BLaER1 (cell line): ENCODE measurements at regions not wholly inside any gene's neighbourhood (a gene's known extent, or its start where the extent isn't known, plus 50 kb on each side); places are given as distances from the start of the nearest gene placed in this dataset.

ENCODE experiments used
- H3K27ac ChIP-seq: shearing (Covaris generic); formaldehyde crosslinking; 2 replicates; pipeline ENCODE4 v1.8.1; 2022
- H3K27me3 ChIP-seq: shearing (Covaris generic); formaldehyde crosslinking; 2 replicates; pipeline ENCODE4 v1.8.1; 2022
- H3K36me3 ChIP-seq: shearing (Covaris generic); formaldehyde crosslinking; 2 replicates; pipeline ENCODE4 v1.8.1; 2022
- H3K4me1 ChIP-seq: shearing (Covaris generic); formaldehyde crosslinking; 2 replicates; pipeline ENCODE4 v1.8.1; 2022
- H3K4me2 ChIP-seq: shearing (Covaris generic); formaldehyde crosslinking; 2 replicates; pipeline ENCODE4 v1.8.1; 2022
- H3K4me3 ChIP-seq: shearing (Covaris generic); formaldehyde crosslinking; 2 replicates; pipeline ENCODE4 v1.8.1; 2022
- H3K9ac ChIP-seq: shearing (Covaris generic); formaldehyde crosslinking; 2 replicates; pipeline ENCODE4 v1.8.1; 2022
- H3K9me3 ChIP-seq: shearing (Covaris generic); formaldehyde crosslinking; 2 replicates; pipeline ENCODE4 v1.8.1; 2022
- H4K20me1 ChIP-seq: shearing (Covaris generic); formaldehyde crosslinking; 2 replicates; pipeline ENCODE4 v1.8.1; 2022
- Cebpa-rat ChIP-seq: shearing (Covaris generic); IDR thresholded peaks from 2 replicates; pipeline ENCODE4 v1.8.1; 2022

- TF ChIP-seq Cebpa-rat, result no peak
- Histone ChIP-seq H3K4me1 (no peaks in the 10 kb centered on the region), H3K27me3 (no peaks in the 10 kb centered on the region), H3K4me2 (no peak overlapping the region), H3K27ac (no peak overlapping the region), H3K36me3 (no peaks in the 10 kb centered on the region), H3K4me3 (no peak overlapping the region), H3K9ac (no peak overlapping the region), H3K9me3 (no peaks in the 10 kb centered on the region), H4K20me1 (no peaks in the 10 kb centered on the region)
Measured at GRCh38 chr5:87807783-87808182, 395.1 kb upstream of the CCNH start.

GRCh38 chr5:87803352-87803751, 390.6 kb upstream of the CCNH start:
- no peaks in the 10 kb centered on the region for H3K4me1 ChIP-seq
- no peaks in the 10 kb centered on the region for H3K9me3 ChIP-seq
- no peak for TF ChIP-seq Cebpa-rat
- no peaks in the 10 kb centered on the region for H3K27me3 ChIP-seq
- H3K4me2 ChIP-seq, result no peak overlapping the region
- no peak overlapping the region for H3K4me3 ChIP-seq
- no peaks in the 10 kb centered on the region for H4K20me1 ChIP-seq
- no peak overlapping the region for H3K9ac ChIP-seq
- H3K27ac ChIP-seq, result no peak overlapping the region
- no peaks in the 10 kb centered on the region for H3K36me3 ChIP-seq

- Histone ChIP-seq H3K9me3 (no peaks in the 10 kb centered on the region), H3K4me3 (no peak overlapping the region), H3K27ac (no peak overlapping the region), H3K9ac (no peak overlapping the region), H3K4me1 (no peaks in the 10 kb centered on the region), H3K36me3 (no peaks in the 10 kb centered on the region), H3K27me3 (no peaks in the 10 kb centered on the region), H4K20me1 (no peaks in the 10 kb centered on the region), H3K4me2 (no peak overlapping the region)
- no peak for TF ChIP-seq Cebpa-rat
Measured at GRCh38 chr5:87791869-87792268, 379.1 kb upstream of the CCNH start.

- H3K4me2 ChIP-seq, result no peak overlapping the region
- H3K9ac ChIP-seq, result no peak overlapping the region
- H3K36me3 ChIP-seq, result no peaks in the 10 kb centered on the region
- TF ChIP-seq Cebpa-rat, result no peak
- no peaks in the 10 kb centered on the region; the same call in 1 of the 2 replicates for H3K27me3 ChIP-seq
- H3K4me1 ChIP-seq, result no peaks in the 10 kb centered on the region
- H3K9me3 ChIP-seq, result no peaks in the 10 kb centered on the region
- H3K4me3 ChIP-seq, result no peak overlapping the region
- H3K27ac ChIP-seq, result no peak overlapping the region
- H4K20me1 ChIP-seq, result no peaks in the 10 kb centered on the region
Measured at GRCh38 chr5:87788416-87788815, 375.7 kb upstream of the CCNH start.

- Histone ChIP-seq H4K20me1 (no peaks in the 10 kb centered on the region), H3K9ac (no peak overlapping the region), H3K4me2 (no peak overlapping the region), H3K9me3 (no peaks in the 10 kb centered on the region), H3K27ac (no peak overlapping the region), H3K4me1 (no peaks in the 10 kb centered on the region), H3K4me3 (no peak overlapping the region), H3K36me3 (no peaks in the 10 kb centered on the region), H3K27me3 (no peaks in the 10 kb centered on the region; the same call in 1 of the 2 replicates)
- no peak for TF ChIP-seq Cebpa-rat
Measured at GRCh38 chr5:87787625-87788256, 375.0 kb upstream of the CCNH start.

GRCh38 chr5:87787086-87787485, 374.4 kb upstream of the CCNH start:
- H3K9ac ChIP-seq, result no peak overlapping the region
- no peaks in the 10 kb centered on the region for H3K9me3 ChIP-seq
- H3K4me3 ChIP-seq, result no peak overlapping the region
- H3K4me1 ChIP-seq, result no peaks in the 10 kb centered on the region
- no peaks in the 10 kb centered on the region for H4K20me1 ChIP-seq
- TF ChIP-seq Cebpa-rat, result no peak
- no peaks in the 10 kb centered on the region; the same call in 1 of the 2 replicates for H3K27me3 ChIP-seq
- H3K4me2 ChIP-seq, result no peak overlapping the region
- H3K27ac ChIP-seq, result no peak overlapping the region
- no peaks in the 10 kb centered on the region for H3K36me3 ChIP-seq

- H3K9ac ChIP-seq, result no peak overlapping the region
- no peaks in the 10 kb centered on the region for H4K20me1 ChIP-seq
- H3K36me3 ChIP-seq, result no peaks in the 10 kb centered on the region
- no peak overlapping the region for H3K4me3 ChIP-seq
- no peak for TF ChIP-seq Cebpa-rat
- no peak overlapping the region for H3K4me2 ChIP-seq
- H3K27ac ChIP-seq, result no peak overlapping the region
- no peaks in the 10 kb centered on the region for H3K9me3 ChIP-seq
- H3K4me1 ChIP-seq, result no peaks in the 10 kb centered on the region
- no peaks in the 10 kb centered on the region; the same call in 1 of the 2 replicates for H3K27me3 ChIP-seq
Measured at GRCh38 chr5:87786471-87786870, 373.7 kb upstream of the CCNH start.

- Histone ChIP-seq H4K20me1 (no peaks in the 10 kb centered on the region), H3K9ac (no peak overlapping the region), H3K9me3 (no peaks in the 10 kb centered on the region), H3K4me2 (no peak overlapping the region), H3K27ac (no peak overlapping the region), H3K4me1 (no peaks in the 10 kb centered on the region), H3K36me3 (no peaks in the 10 kb centered on the region), H3K4me3 (no peak overlapping the region), H3K27me3 (no peaks in the 10 kb centered on the region; the same call in 1 of the 2 replicates)
- no peak for TF ChIP-seq Cebpa-rat
Measured at GRCh38 chr5:87785554-87786335, 373.0 kb upstream of the CCNH start.

GRCh38 chr5:87784879-87785495, 372.3 kb upstream of the CCNH start:
- Histone ChIP-seq H3K4me2 (no peak overlapping the region), H3K4me3 (no peak overlapping the region), H3K36me3 (no peaks in the 10 kb centered on the region), H3K27me3 (no peaks in the 10 kb centered on the region; the same call in 1 of the 2 replicates), H3K27ac (no peak overlapping the region), H3K4me1 (no peaks in the 10 kb centered on the region), H3K9me3 (no peaks in the 10 kb centered on the region), H3K9ac (no peak overlapping the region), H4K20me1 (no peaks in the 10 kb centered on the region)
- TF ChIP-seq Cebpa-rat, result no peak

- H3K4me2 ChIP-seq, result no peak overlapping the region
- no peaks in the 10 kb centered on the region; the same call in 1 of the 2 replicates for H3K27me3 ChIP-seq
- H3K27ac ChIP-seq, result no peak overlapping the region
- no peak overlapping the region for H3K9ac ChIP-seq
- no peaks in the 10 kb centered on the region for H3K9me3 ChIP-seq
- no peak overlapping the region for H3K4me3 ChIP-seq
- H3K36me3 ChIP-seq, result no peaks in the 10 kb centered on the region
- no peak for TF ChIP-seq Cebpa-rat
- no peaks in the 10 kb centered on the region for H4K20me1 ChIP-seq
- H3K4me1 ChIP-seq, result no peaks in the 10 kb centered on the region
Measured at GRCh38 chr5:87784311-87784710, 371.6 kb upstream of the CCNH start.
